ENCODE measurements at regions not wholly inside any gene's neighbourhood (a gene's known extent, or its start where the extent isn't known, plus 50 kb on each side); places are given as distances from the start of the nearest gene placed in this dataset.

DNA sequence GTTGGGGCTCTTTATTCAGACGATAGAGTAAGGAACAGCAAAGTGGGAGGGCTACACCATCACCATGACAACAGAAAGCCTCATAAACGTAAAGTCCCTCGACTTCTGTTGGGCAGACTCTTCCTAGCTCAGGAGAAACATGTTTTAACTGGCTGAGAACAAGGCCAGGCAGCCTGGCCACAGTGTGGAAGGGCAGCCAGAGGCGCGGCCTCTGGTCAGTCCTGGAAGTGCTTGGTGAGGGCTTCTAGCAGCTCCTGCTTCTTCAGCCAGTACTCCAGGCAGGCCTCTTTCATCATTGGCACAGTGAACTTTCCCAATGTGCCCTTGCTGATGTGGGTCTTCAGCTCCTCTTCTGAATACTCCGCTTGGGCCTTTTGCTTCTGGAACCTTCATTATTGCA lies 690.9 kb downstream of the PCDH19 start:
- H3K79me1 ChIP-seq (ENCODE audit: insufficient read depth, low read depth, low read length, poor library complexity, severe bottlenecking): no peaks in the 10 kb centered on the region
- no peak overlapping the region for H3K14ac ChIP-seq (ENCODE audit: insufficient read depth, low read length)
- no peak overlapping the region for H3K56ac ChIP-seq (ENCODE audit: insufficient read length, low read depth, low read length)
- H4K5ac ChIP-seq (ENCODE audit: insufficient read length, low read depth, low read length): no peak overlapping the region
- H3K9ac ChIP-seq (ENCODE audit: extremely low read depth, insufficient read length, low read length): no peak overlapping the region
- peaks cover 7 to 11% (median 9%) of the 10 kb centered on the region in 3 experiments for H3K36me3 Mint-ChIP-seq (ENCODE audit: insufficient read depth in 1 of 3, low read depth in 3 of 3)
- H3K4me3 Mint-ChIP-seq: no peak overlapping the region
- TF ChIP-seq, protein P1, sequence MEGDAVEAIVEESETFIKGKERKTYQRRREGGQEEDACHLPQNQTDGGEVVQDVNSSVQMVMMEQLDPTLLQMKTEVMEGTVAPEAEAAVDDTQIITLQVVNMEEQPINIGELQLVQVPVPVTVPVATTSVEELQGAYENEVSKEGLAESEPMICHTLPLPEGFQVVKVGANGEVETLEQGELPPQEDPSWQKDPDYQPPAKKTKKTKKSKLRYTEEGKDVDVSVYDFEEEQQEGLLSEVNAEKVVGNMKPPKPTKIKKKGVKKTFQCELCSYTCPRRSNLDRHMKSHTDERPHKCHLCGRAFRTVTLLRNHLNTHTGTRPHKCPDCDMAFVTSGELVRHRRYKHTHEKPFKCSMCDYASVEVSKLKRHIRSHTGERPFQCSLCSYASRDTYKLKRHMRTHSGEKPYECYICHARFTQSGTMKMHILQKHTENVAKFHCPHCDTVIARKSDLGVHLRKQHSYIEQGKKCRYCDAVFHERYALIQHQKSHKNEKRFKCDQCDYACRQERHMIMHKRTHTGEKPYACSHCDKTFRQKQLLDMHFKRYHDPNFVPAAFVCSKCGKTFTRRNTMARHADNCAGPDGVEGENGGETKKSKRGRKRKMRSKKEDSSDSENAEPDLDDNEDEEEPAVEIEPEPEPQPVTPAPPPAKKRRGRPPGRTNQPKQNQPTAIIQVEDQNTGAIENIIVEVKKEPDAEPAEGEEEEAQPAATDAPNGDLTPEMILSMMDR (conservative IDR thresholded peaks at IDR 0.05): peak; percentile 30; the same call in 1 of the 3 replicates
- no peak overlapping the region for H3K4ac ChIP-seq (ENCODE audit: low read depth, low read length)
- no peak overlapping the region for H3K4me2 ChIP-seq (ENCODE audit: insufficient read depth, insufficient read length, low read length)
- H3K27ac Mint-ChIP-seq: no peak overlapping the region
- H3K27ac ChIP-seq (ENCODE audit: insufficient read length, low read depth, low read length): no peak overlapping the region
- no peaks in the 10 kb centered on the region; the same call in 1 of the 2 replicates for H3K27me3 Mint-ChIP-seq (ENCODE audit: low read depth)
- no peak overlapping the region for H2BK12ac ChIP-seq (ENCODE audit: insufficient read length, low read depth, low read length)
- H3K23ac ChIP-seq (ENCODE audit: insufficient read length, low read depth, low read length): no peak overlapping the region
- no peak overlapping the region for H4K8ac ChIP-seq (replicated peaks; ENCODE audit: insufficient read length, low read depth, low read length)
- DNase-seq: peak; percentile 48
- peaks cover 4% of the 10 kb centered on the region for H3K9me3 ChIP-seq (ENCODE audit: control insufficient read depth, low read depth, low read length)
- H3K27me3 ChIP-seq (ENCODE audit: insufficient read depth, low read length): no peaks in the 10 kb centered on the region
- H3K23me2 ChIP-seq (ENCODE audit: insufficient read length, low read depth, low read length, poor library complexity, severe bottlenecking): no peaks in the 10 kb centered on the region
- H3K4me1 ChIP-seq (ENCODE audit: insufficient read depth, low read length): no peaks in the 10 kb centered on the region
- H2BK120ac ChIP-seq (ENCODE audit: low read depth, low read length, poor library complexity, severe bottlenecking): no peak overlapping the region
- no peak overlapping the region for H2AFZ ChIP-seq (ENCODE audit: low read length)
- no peak overlapping the region for H2AK5ac ChIP-seq (ENCODE audit: insufficient read length, low read length)
- H3K9me3 Mint-ChIP-seq: peaks cover 7 to 11% of the 10 kb centered on the region in 2 experiments; a peak in 4 of 5 replicates
- H2BK5ac ChIP-seq (ENCODE audit: insufficient read length, low read length): no peak overlapping the region
- H2BK15ac ChIP-seq (ENCODE audit: low read depth, low read length): no peak overlapping the region
- H2BK20ac ChIP-seq (ENCODE audit: low read depth, low read length, poor library complexity, severe bottlenecking): no peak overlapping the region
- peaks cover 9 to 10% of the 10 kb centered on the region in 2 experiments for H3K4me1 Mint-ChIP-seq
- H3K18ac ChIP-seq (ENCODE audit: insufficient read length, low read depth, low read length): no peak overlapping the region
- no peak overlapping the region for H4K91ac ChIP-seq (ENCODE audit: insufficient read length, low read depth, low read length)
- H4K20me1 ChIP-seq (ENCODE audit: control insufficient read depth, insufficient read depth, insufficient read length): no peaks in the 10 kb centered on the region
- WGBS (ENCODE audit: extremely low coverage, insufficient read length, low lambda C conversion rate): no CpG with 5 or more reads among the region's 6 CpGs
- no peaks in the 10 kb centered on the region for H3K79me2 ChIP-seq (ENCODE audit: insufficient read depth, low read length)
- H3T11ph ChIP-seq (ENCODE audit: low read length): no peak overlapping the region

All from H9 (cell line).